ENCODE measurements at regions not wholly inside any gene's neighbourhood (a gene's known extent, or its start where the extent isn't known, plus 50 kb on each side); places are given as distances from the start of the nearest gene placed in this dataset.
"Not testable (repeated sequence)": the region's sequence is repeated elsewhere in the genome, so short reads cannot be mapped to it uniquely, and the experiment has no call there.

DNA sequence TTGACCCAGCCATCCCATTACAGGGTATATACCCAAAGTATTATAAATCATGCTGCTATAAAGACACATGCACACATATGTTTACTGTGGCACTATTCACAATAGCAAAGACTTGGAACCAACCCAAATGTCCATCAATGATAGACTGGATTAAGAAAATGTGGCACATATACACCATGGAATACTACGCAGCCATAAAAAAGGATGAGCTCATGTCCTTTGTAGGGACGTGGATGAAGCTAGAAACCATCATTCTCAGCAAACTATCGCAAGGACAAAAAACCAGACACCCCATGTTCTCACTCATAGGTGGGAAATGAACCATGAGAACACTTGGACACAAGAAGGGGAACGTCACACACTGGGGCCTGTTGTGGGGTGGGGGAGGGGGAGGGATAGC, 527.9 kb downstream of the UQCRFS1 start:
- not testable (repeated sequence) for DNase-seq (ENCODE audit: low read depth)

DNA sequence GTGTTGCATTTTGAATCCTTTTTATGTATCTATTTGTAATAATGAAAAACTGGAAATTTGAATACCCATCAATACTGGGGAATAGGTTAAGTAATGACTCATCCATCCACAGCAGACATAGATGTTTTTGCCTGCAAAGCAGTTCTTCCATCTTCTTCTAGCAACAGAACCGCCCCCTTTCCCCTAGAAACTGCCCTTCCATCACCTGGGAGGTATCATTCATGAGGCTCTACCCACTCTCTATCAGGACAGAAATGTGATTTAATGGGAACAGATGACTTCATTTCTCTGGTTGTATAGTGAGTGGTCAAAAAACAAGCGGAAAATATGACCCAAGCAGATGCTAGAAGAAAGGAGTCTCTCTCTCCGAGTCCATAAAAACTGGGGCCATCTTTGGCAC, 532.8 kb downstream of the UQCRFS1 start:
- DNase-seq (ENCODE audit: low read depth), result no peak

DNA sequence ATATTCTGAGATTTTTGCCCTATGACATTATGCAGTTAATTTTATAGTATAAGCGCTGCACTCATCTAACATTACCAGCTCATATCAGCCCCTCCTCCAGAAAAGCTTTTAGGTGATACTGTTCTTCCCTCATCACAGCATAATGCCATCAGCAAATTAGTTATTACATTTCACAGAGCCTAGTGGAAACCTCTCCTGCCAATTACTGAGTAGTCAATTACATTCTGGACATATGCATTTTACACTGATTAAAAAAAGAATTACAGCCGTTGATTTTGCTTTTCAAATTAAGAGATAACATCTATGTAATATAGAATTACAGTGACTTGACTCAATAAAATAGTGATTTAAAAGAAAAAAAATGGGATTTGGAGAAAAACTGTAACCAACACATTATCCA, 542.1 kb downstream of the UQCRFS1 start:
- DNase-seq (ENCODE audit: low read depth), result no peak

DNA sequence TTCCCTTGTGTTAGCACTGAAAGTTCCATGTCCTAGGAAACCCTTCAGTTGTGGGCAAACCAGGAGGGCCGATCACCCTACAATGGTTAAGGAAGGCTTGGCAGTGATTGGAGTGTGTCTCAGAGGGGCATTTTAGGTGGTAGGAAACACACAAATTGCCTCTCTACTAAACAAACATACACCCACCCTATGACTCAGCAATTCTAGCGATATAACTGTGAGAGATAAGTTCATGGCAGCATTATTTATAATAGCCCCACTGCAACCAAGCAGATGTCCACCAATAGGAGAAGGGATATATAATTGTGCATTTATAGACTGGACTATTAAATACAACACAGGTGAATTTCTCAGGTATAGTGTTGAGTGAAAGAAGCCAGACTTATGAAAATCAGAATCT, 543.1 kb downstream of the UQCRFS1 start:
- DNase-seq (ENCODE audit: low read depth), result no peak

DNA sequence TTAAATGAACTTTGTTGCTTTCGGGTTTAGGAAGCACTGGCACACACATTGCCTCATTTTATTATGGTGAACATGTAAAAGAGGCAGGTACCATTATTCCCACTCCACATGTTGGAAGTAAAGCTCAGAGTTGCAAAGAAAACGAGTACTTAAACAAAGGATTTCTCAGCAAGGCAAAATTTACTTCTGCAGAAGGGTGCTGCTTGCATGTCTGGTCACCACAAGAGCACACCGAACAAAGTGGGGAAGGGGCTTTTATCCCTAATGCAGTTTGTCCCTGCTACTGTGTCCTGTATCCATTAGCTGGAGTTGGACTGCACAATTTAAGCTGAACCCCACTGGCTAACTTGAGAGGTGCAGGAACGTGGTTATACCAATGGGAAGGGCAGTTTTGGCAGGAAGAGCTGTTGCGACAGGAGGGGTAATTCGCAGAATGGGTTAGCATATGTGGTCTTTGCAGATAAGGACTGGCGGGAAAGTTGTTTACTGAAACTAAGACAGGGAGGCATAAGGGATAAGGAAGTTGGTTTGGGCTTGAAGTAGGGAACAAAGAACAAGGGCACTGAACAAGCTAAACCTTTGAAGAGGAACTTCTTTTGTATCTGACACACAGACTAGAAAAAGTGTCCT, 545.5 kb downstream of the UQCRFS1 start:
- DNase-seq (ENCODE audit: low read depth), result no peak

DNA sequence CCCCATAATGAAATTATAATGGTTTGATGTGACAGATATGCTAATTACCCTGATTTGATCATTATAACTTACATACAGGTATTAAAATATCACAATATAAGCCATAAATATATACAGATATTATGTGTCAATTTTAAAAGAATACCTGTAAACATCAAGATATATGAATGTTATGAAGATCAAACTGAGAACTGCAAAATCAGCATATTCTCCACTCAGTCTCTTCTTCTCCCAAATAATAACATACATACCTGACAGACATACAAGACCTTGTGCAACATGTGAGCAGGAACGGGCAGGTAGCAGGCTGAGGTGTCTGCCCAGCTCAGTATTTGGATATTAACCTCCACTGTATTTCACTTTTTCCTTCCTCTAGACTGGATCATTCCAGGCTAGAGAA, 547.2 kb downstream of the UQCRFS1 start:
- DNase-seq (ENCODE audit: low read depth), result no peak

DNA sequence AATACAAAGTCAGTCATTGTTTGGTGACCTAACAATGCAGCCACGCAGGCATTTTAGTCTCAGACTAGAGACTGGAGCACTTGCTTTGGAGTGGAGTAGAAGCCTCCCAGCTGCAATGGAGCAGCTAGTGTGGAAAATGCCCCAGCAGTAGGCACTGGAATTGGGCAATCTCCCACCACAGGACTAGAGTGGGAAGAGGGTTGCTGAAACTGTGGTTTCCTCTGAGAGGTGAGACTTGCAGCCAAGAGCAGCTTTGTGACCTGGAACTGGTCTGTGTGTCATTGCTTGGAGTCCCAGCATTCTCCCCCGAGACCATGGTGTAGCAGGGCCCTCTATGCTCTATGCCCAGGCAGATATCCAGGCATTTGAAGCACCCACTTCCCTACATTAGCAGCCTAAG, 556.3 kb downstream of the UQCRFS1 start:
- DNase-seq (ENCODE audit: low read depth), result no peak

DNA sequence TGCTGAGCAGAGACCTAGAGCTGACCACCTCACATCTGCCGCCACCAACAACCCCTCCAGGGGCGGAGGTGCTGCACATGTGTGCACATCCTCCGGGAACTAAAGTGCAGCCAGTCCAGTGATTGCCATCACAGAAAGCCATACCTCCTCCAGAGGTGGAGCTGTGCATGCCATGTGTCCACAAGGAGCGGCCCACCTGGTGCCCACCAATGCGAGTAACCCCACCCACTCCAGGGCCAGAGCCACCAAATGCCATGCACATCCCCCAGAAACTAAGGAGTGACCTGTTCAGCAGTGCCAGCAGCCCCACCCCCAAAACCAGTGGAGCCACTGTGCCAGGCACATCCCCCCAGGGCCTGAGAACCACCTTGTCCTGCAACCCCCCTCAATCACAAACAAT, 557.9 kb downstream of the UQCRFS1 start:
- no peak for DNase-seq (ENCODE audit: low read depth)

DNA sequence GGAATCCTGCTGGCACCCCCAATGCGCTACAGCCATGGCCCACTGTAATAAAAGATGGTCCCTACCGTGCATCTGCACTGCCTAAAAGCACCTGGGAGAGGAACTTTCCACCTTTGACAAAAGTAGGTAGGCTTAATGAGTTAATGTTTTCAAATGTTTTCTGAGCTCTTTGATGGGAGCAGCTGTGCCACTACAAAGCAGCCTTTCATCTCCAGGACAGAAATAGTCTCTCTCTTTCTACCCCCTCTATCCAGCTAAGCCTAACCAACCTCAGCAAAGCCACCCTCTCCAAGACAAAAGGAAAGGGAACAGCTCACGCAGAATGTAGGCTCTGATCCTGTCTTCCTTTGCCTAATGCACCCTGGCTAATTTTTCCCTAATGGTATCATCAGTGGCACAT, 560.2 kb downstream of the UQCRFS1 start:
- no peak for DNase-seq (ENCODE audit: low read depth)

DNA sequence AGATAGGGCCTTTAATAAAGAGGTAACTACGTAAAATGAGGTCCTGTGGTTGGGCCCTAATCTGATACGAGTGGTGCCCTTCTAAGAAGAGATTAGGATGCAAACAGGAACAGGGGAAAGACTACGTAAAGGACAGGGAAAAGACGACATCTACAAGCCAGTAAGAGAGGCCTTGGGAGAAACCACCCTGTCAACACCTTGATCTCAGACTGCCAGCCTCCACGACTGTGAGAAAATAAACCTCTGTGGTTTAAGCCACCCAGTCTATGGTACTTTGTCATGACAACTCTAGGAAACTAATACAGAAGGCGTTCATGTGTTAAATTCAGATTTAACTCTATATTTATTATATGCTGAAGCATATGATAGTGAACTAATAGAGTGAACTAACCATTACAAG, 566.3 kb downstream of the UQCRFS1 start:
- DNase-seq (ENCODE audit: low read depth), result no peak

DNA sequence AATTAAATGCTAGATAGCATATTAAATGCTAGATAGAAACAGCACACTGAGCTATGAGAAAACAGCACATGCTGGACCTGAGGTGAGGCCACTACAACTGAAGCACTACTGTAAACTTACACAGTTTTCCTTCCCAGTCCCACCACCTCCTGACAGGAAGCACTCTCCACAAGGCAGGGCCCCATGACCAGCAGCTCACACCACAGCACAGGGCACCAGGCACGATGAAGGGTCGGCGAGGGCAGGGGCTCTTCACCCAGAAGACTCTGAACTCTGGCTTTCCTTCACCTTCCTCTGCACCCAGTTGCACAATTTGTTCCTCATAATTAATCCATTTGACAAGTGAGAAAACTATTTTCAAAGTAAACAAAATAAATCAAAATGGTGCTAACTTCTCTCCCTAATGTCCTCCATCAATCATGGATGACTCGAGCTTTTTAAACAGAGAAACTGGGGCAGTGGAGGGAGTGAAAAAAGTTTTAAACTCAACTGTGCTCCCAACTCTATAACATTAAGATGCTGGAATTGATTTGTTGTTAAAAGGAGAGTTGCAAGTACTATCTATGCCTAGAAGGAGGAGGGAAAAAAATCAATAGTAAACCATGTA, 568.7 kb downstream of the UQCRFS1 start:
- DNase-seq (ENCODE audit: low read depth), result no peak

DNA sequence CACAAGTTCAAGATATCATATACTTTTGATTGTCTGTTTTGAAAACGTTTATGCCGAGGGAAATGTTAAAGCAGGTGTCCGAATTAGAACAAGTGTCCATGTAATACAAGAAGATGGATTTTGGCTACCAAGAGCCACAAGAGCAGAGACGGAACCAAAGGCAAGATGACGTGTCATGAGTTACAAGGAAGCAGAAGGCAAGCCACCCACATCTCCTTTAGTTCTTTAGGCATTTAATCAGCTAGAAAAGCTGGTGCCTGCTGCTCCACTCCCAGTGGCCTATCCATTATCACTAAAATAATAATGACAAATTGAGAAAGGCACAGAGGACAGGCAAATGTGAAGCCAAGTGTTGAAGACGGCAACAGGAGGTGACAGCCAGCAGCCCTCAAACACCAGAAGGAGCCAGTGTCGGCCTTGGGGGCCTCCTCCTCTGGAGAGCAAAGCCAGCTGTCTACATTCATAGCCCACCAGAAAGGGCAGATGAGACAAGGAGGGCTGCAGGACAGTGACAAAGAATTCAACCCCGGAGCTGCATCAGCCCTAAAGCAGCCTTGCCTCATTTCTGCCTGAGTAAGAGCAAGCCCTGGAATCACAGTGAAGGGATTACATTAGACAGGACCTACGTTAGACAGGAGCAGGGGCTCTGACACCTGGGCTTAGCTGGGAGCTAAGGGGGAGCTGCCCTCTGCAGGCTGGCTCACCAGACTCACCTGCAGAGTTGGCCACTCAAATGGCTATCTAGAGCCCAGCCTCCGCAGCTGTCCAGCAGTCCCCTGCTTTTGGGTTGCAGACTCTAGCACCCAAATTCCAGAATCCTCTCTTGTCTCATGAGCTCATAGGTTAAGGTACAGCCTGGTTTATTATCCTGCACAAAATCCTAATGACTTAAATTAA, 569.9 kb downstream of the UQCRFS1 start:
- no peak for DNase-seq (ENCODE audit: low read depth)

DNA sequence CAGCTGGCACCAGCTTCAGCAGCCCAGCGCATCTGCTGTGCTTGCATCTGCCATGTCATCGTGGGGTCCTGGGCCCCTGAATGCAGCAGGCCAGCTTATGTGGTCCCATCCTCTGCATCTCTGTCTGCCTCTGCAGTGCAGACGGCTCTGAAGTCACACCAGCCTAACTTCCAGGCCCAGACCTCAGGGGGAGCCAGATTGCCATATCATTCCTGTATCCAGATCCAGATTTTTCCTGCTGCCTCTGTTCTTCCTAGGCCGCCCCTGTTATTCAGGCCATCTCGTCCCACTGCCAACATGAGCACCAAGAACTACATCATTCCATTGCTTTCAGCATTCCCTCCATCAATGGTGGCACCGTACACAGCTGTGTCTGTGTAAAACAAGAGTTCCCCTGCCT, 571.6 kb downstream of the UQCRFS1 start:
- no peak for DNase-seq (ENCODE audit: low read depth)

DNA sequence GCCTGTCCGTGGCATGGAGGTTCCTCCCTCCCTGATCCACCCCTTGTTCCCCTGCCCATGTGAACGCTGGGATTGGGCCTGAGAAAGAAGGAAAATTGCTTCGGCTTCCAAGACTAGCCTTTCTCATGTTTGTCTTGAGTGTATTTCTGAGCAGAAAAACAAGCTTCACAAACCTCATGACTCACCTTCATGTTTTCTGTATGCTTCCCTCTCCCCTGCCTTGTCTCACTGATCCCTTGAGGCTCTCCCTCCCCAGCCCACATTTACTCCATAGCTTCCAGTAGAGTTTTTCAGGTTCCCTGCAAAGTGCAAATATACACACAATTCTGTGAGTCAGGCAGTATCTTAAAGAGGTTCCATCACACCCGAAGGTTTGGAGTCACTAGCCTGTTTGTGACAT, 572.4 kb downstream of the UQCRFS1 start:
- no peak for DNase-seq (ENCODE audit: low read depth)

DNA sequence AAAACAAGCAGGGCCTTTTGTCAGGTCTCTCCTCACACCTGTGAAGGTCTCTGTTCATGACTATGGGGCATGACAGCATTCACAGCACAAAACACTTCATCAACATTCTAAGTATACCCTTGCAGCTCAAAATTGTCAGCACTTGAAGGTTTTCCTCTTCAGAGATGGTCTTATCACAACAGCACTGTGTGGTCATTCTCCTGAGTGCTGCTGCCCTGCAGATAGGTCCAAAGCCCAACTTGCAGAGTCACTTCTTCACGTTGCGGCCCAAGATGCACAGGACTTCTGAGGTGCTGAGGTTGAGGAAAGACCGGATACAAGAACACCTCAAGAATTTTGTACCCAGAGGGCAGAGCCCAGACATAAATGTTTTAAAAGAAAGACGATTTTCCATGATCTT, 574.5 kb downstream of the UQCRFS1 start:
- DNase-seq (ENCODE audit: low read depth), result no peak

DNA sequence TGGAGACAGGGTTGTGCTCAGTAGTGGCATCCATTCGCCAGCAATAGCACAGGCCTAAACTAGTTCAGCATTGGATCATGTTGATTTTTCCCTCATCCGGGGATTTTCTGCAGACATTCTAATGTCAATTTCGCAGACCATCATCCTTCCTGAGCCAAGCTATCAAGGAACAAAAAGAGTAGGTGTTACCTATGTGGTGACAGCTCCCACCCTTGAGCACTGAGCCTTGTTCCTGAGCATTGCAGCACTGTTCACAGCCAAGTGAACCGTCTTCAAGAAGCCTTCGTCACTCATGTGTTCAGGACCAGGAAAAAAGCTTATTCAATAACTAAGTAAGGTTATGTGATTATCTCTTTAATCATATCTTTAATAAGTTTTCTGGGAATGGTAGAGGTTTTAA, 576.2 kb downstream of the UQCRFS1 start:
- DNase-seq (ENCODE audit: low read depth), result no peak

DNA sequence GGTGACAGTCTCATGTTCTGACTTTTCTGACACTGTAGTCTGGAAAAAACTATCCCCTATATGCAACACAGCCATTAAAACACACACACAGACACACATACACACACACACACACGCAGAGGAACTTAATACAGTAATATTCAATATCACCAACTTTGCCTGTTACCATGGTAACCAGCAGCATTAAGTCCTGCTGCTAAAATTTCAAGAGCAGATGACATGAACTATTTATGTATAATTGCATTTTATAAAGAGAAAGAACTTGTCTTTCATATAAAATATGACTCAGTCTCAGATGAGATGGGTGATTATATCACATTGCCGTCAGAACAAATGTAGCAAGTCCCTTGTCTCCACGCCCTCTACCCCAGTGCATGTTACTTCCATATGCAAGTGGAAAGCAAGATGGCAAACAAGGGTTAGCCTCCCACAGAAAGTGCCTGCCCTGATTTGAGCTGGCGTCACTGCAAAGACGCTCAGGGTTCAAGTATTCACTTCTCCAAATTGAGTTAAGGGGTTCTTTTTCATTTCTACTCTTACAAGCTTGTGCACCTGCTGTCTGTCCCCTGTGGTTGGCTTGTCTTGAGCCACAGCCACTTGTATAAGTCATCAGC, 576.8 kb downstream of the UQCRFS1 start:
- no peak for DNase-seq (ENCODE audit: low read depth)

DNA sequence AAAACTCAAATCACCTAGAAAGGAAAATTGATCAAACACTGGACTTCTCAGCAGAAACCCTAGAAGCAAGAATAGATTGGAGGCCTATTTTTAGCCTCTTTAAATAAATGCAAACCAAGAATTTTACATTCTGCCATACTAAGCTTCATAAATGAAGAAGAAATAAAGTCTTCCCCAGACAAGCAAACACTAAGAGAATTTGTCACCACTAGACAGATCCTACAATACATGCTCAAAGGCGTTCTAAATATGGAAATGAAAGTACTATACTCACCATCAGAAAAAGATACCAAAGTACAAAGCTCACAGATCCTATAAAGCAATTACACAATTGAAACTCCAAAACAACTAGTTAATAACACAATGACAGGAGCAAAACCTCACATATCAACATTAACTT, 578.1 kb downstream of the UQCRFS1 start:
- DNase-seq (ENCODE audit: low read depth), result no peak

DNA sequence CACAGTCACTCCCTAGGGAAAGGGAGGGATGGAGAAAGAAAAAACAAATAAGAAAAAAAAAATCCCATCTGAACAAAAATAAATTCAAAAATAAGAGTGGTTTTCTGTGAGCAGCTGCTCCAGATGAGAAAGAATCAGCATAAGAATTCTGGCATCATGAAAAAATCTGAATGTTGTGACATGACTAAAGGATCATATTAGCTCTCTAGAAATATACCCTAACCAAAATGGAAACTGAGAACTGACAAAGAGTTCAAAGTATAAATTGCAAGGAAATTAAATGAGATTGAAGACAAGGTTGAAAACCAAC, 579.0 kb downstream of the UQCRFS1 start:
- DNase-seq (ENCODE audit: low read depth), result no peak

DNA sequence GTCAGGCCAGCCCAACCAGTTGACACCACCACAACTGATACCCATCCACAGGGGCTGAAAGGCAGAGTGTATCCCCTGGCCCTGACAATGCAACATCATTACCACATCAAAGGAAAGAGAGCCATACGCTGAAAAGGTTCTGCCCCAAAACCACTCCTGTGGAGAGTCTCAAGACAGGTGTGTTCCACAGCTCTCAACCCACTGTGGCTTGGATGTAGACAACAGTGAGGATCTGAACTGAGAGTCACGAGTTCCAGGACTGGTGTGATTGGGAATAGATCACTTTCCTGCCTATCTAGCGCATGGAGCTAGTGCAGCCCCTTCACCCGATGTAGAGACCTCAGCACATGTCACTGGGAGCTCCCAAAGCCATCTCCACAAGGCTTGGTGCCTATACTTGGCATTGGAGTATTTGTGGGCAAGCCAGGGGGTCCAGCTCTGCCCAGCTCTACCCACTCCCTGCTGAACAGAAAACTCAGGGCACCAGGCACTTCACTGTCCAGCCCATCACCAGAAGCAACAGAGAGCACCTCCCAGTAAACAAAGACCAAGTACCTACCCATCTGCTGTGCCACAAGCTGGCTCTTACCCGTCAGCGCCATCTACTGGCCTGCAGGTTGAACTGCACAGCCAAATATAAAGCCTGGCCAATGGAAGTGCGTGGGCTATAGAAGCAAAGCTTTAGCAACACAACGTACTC, 579.5 kb downstream of the UQCRFS1 start:
- DNase-seq (ENCODE audit: low read depth), result peak; percentile 3

DNA sequence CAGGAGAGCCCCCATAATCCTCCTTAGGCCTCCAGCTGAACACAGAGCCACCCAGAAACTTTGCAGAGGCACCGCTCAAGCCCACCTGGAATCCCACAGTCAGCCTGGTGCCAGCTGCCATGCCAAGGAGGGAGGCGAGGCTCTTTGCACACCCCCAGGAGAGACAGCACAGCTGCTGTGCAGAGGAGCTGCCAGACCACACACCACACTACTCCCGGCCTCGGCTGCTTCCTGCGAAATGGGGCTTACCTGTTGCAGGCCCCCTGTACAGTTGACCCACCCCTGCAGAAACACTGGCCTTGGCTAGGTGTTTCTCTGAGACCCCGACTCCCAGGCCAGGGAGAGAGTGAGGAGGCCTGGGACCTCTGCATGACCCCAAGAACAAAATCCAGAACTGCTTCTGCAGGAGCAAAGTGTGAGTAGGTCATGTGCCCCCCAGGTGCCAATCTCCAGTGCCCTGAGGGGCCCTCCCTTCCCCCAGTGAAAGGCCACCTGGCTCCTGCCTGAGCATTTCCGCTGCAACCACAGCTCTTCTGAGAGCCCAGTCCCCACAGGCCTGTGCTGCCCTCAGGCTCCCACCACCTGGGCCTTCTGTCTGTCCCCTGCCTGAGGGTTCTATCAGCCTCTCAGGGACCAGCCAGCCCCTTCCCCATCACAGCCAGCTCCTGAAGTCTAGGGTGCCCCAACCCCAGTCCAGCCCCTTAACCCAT, 580.4 kb downstream of the UQCRFS1 start:
- DNase-seq (ENCODE audit: low read depth), result no peak

DNA sequence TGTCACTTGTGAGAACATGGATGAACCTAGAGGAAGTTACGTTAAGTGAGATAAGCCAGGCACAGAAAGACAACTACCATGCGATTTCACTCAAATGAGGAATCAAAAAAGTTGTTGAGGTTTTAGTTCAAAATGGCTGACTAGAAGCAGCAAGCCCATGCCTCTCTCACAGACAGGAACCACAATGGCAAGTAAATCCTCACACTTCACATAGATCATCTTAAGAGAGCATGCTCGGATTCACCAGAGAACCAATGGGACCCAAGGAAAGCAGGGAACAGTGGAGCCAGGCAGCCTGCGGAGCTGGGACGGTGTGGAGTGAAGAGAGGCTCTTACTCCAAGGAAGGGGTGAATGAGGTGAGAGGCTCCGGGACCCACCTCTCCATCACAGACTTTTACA, 581.0 kb downstream of the UQCRFS1 start:
- no peak for DNase-seq (ENCODE audit: low read depth)
